ENCODE measurements at regions not wholly inside any gene's neighbourhood (a gene's known extent, or its start where the extent isn't known, plus 50 kb on each side); places are given as distances from the start of the nearest gene placed in this dataset.

DNA sequence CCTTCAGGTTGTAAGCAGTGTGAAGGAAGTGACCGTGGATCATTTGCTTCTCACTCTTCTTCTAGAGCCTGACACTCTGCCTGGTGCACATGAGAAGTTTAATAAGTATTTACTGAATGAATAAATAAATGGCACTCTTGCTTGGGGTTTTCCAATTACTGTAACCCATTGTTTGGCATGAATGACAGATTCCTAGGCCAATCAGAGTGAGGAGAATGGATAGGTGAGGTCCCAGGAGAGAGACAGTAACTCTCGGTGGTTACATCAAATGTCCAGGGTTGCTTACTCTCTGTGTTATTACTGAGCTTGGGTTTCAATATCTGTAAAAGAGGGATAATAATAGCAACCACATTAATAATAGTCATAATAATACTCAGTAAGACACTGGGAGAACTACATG lies 204.2 kb upstream of the ISX start:
- TF ChIP-seq POLR2AphosphoS5 (IDR thresholded peaks at IDR 0.05) (no peak), POLR2A (IDR thresholded peaks at IDR 0.05) (no peak), CTCF (IDR thresholded peaks at IDR 0.05) (no peak), EP300 (IDR thresholded peaks at IDR 0.05; ENCODE audit: low read depth) (no peak)
